HG02678 (cell line): ENCODE measurements at regions not wholly inside any gene's neighbourhood (a gene's known extent, or its start where the extent isn't known, plus 50 kb on each side); places are given as distances from the start of the nearest gene placed in this dataset.
"Not testable (repeated sequence)": the region's sequence is repeated elsewhere in the genome, so short reads cannot be mapped to it uniquely, and the experiment has no call there.

ENCODE experiments used
- ATAC-seq: cut with Tn5 transposase; IDR thresholded peaks from one replicate; pipeline ENCODE4 v1.9.1; 2021; ENCODE audit warnings: mild to moderate bottlenecking, moderate library complexity; ENCODE audit not compliant: unreplicated experiment

GRCh38 chr12:74322792-74323191 is 214.8 kb upstream of the ATXN7L3B start:
- ATAC-seq: no peak

DNA sequence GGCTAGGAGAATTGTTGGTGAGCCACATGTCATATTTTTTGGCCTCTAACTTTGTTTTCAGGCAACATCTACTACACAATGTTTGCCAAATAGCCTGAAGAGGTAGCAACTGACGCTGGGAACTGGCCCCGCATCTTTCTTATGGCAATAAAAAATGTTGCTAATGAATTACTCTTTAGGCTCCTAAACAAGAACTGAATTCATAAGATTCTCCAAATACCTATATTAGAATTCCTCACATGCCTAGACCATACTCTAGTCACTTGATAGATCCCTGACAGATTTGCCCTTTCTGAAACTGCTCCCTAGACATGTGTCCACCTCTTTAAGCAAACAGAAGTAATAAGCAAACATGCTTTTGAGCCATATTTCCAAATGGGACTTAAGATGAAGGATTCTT is 209.0 kb upstream of the ATXN7L3B start:
- ATAC-seq: no peak

GRCh38 chr12:74334780-74335179 is 202.9 kb upstream of the ATXN7L3B start:
- ATAC-seq: no peak

DNA sequence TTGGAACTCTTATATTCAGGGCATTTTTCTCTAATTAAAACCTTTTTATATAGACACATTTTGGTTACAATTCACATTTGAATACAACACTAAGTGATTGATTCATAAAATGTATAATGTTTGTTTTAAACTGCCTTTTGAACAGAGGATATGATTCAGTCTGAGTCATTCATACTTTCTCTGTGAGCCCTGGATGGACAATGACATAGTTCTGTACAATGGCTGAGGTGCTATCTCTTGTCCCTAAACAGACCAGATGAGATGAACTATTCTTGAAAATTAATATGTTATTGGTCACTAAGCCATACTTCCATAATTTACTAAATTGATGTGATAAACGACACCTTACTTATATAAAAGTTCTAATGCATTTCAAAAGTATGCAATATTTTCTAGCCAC is 199.7 kb upstream of the ATXN7L3B start:
- no peak for ATAC-seq

DNA sequence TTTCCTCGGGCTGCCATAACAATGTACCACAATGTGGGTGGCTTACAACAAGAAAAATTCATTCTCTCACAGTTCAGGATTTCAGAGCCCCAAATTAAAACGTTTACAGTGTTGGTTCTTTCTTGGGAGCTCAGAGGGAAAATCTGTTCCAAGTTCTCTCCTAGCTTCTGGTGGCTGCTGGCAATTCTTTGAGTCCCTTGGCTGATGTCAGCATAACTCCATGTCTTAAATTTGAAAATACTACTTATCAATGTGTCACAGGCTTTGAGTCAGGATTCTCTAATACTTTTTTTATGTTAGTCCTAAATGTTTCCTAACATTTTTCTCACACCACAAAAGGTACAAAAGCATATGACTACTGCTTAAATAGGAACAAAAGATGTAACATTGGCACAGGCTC is 198.4 kb upstream of the ATXN7L3B start:
- no peak for ATAC-seq

DNA sequence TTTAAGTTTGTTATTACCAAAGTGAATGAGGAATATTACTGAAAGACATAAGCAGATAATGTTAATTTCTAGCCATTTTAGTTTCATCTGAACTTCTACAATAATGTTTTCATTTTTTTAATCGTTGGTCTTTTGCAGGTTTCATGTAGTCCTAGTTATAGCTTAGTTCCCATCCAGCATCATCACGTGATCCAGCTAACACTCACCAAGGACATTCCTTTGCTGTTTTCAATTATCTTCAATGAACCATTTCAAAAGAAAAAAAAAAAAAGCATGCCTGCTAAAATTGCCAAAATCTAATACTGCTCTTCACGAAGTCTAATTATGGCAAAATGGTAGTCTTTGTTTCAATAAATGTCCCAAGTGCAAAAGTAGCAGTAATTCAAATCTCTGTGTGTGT is 187.7 kb upstream of the ATXN7L3B start:
- ATAC-seq: no peak

DNA sequence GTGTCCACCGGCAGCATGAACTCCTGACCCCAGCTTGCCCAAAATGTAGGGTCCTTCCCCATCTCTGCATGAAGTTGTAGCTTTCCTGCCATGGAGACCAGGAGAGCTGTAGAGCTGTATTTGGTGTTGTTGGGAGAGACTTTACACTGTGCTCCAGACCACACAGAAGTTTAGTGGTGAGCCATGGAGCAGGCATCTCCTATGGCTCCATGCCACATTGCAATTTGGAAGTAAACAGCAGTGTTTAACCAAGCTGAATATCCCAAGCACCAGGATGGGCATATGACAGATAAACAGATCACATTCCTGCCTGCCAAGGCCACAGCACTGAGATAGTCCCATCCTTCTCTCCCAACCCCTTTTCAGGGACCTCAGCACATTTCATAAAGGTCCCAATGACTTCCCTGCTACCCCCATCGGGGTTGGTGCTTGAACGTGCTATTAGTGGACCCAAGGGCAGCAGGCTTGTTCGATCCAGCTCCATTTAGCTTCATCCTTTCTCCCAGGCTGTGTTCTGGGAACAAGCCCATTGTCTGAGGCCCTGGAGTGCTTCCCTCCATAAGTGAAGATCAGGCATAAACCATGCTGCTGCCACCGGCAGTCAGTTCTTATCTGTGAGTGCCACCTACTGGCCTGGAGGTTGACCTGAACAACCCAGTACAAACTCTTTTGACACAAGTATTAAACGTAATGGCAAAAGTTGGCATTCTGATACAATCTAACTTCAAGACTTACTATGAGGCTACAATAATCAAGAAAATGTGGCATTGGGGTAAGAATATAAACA is 172.3 kb upstream of the ATXN7L3B start:
- ATAC-seq: peak; percentile 73

GRCh38 chr12:74370608-74371216 is 166.9 kb upstream of the ATXN7L3B start:
- no peak for ATAC-seq

GRCh38 chr12:74379114-74379513 is 158.5 kb upstream of the ATXN7L3B start:
- no peak for ATAC-seq

- ATAC-seq: no peak
These were observed 155.7 kb upstream of the ATXN7L3B start for GRCh38 chr12:74381958-74382357.

DNA sequence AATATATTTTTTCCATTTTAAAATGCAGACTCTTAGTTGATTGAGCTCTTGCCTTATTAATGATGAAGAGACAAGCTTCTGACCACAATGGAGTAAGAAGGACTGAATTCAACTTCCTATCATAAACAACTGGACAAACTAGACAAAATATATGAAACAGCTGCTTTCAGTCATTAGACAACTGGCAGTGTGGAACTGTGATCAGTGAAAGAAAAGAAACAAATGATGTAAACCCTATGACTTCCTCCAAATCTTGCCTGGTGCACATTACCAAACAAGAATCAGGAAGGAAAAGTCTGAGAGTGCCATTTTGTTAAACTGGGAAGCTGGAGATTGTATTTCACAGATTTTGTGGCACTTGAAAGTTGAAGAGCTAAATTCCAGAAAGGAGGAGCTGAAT is 154.7 kb upstream of the ATXN7L3B start:
- ATAC-seq: no peak

GRCh38 chr12:74391283-74391682 is 146.4 kb upstream of the ATXN7L3B start:
- no peak for ATAC-seq

GRCh38 chr12:74393272-74393671 is 144.4 kb upstream of the ATXN7L3B start:
- no peak for ATAC-seq

GRCh38 chr12:74394647-74395046 is 143.0 kb upstream of the ATXN7L3B start:
- ATAC-seq: no peak

DNA sequence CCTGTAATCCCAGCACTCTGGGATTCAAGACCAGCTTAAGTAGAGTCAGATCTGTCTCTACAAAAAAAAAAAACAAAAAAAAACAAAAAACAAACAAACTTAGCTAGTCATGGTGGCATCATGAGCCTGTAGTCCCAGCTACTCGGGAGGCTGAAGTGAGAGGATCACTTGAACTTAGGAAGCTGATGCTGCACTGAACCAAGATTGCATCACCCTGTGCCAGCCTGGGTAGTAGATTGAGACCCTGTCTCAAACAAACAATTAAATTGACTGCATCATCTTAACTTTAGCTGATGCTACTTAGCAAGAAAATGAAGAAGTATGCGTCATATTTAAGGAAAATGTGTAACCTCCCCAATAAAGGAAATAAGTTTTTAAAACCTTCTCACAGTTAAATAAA is 136.6 kb upstream of the ATXN7L3B start:
- ATAC-seq: no peak

DNA sequence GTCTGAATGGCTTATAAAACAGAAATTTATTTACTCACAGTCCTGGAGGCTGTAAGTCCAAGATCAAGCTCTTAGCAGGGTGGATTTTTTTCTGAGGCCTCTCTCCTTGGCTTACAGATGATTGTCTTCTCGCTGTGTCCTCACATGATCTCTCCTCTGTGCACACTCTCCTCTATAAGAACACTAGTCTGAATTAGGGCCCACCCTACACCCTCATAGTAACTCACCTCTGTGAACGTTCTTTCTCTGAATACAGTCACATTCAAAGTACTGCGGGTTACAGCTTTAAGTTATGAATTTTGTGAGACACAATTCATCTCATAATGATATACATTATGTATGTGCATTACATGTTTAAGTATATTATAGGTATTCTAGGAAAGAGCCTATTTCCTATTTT is 135.7 kb upstream of the ATXN7L3B start:
- ATAC-seq: no peak

DNA sequence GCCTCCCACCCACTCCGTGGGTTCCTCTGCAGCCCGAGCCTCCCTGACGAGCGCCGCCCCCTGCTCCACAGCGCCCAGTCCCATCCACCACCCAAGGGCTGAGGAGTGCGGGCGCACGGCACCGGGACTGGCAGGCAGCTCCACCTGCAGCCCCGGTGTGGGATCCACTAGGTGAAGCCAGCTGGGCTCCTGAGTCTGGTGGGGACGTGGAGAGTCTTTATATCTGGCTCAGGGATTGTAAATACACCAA is 134.5 kb upstream of the ATXN7L3B start:
- not testable (repeated sequence) for ATAC-seq

DNA sequence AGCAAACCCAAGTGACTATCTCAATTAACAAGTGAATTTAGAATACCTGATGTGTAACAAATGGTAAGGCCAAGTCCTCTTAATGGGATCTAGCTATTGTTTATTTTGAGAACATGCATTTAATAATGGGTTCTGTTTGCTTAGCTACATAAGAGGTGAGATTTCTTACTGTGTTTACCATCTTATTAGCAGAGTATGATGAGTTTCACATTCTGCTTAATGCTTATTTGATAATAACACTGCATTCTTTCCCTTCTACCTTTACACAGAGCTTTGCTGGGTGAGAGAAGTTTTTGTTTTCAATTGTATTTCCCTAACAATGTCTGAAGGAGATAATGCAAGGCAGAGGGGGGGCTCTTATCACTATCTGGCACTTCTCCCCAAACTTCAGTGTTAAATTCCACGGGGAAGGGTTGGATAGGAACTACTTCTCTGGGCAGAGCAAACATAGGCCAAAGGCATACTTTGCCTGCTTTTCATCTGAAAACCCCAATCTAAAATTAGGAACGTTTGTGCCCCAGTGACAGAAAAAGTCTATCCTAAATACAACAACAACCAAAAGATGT is 129.0 kb upstream of the ATXN7L3B start:
- ATAC-seq: no peak

DNA sequence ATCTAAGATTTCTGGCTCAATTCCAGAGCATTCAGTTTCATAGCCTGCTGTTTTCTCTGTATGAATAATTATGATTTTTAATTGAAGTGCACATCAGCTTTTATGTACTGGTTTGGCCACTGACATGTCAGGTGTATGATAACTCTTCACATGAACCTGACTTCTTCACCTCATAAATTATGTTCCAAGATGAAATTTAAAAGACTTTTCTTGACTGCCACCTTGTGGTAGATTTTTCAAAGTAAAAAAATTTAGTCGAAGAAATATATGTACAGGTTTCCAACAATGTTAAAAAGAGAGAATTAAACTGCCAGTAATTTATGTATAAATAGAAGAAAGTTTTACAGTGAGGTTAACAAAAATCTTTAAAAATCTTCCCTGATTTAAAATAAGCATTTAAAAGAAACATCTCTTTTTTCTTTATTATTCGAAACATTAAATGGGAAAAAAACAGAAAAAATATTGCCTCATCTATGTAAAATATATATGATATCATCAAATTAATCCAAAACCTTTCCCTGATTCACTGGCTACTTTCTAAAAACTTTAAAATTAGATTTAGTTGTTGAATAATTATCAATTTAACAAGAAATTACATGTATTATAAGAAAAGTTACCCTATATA is 124.9 kb upstream of the ATXN7L3B start:
- ATAC-seq: no peak

DNA sequence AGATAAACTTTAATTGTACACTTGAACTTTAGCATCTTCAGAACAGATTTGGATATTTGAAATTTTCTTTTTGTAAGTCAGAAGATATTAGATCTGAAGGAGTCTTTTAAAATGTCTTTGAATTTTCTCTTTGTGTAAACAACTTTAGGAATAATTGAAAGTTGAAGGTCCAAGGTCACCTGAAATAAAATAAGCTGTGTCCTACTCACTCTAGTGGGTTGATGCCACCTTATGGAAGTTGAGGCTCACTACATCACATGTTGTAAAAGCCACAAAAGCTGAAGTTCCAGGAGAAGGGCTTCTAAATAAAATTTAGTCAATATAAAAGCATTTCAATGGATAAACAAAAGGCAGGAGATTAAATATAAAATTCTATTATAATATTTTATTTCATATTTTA is 122.0 kb upstream of the ATXN7L3B start:
- ATAC-seq: peak; percentile 77

- ATAC-seq: no peak
These were observed 119.1 kb upstream of the ATXN7L3B start for GRCh38 chr12:74418573-74418972.

DNA sequence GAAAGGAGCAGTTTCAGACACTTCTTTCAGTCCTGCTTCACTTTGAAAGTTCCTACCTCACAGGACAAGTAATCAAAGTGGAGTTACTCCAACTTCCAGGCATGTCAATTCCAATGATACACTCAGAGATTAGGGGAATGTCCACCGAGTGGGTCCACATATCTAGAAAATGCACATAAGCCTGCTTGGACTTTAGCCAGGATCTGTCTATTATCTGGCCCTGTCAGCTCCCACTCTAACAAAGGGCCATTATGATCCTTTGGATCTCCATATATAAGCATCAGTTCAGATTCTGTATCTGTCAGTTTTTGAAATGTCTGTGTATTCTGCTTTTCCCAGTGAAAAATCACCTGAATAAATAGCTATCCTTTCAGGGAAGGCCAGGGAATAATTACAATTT is 112.9 kb upstream of the ATXN7L3B start:
- no peak for ATAC-seq
